Dedifferentiated amniotic fluid mesenchymal stem cell (primary cell): ENCODE measurements at regions not wholly inside any gene's neighbourhood (a gene's known extent, or its start where the extent isn't known, plus 50 kb on each side); places are given as distances from the start of the nearest gene placed in this dataset.

Source experiments
- DNase-seq: peaks from one replicate; pipeline ENCODE4 v3.0.0-alpha.2; 2016; ENCODE audit errors: extremely low spot score

GRCh38 chr4:107252571-107252970, 216.5 kb upstream of the DKK2 start:
- DNase-seq = no peak

GRCh38 chr4:107248571-107248970, 212.5 kb upstream of the DKK2 start:
- DNase-seq = no peak

GRCh38 chr4:107247738-107248137, 211.6 kb upstream of the DKK2 start:
- no peak for DNase-seq

- DNase-seq = no peak
Measured at GRCh38 chr4:107246761-107247160, 210.6 kb upstream of the DKK2 start.

- DNase-seq = no peak
Measured at GRCh38 chr4:107243141-107243781, 207.1 kb upstream of the DKK2 start.

- DNase-seq = peak; percentile 28
Measured at GRCh38 chr4:107220976-107221375, 184.9 kb upstream of the DKK2 start.

GRCh38 chr4:107219681-107220080, 183.6 kb upstream of the DKK2 start:
- DNase-seq = no peak

- no peak for DNase-seq
Measured at GRCh38 chr4:107216379-107216778, 180.3 kb upstream of the DKK2 start.

- DNase-seq = no peak
Measured at GRCh38 chr4:107215222-107215621, 179.1 kb upstream of the DKK2 start.

- DNase-seq = no peak
Measured at GRCh38 chr4:107213880-107214279, 177.8 kb upstream of the DKK2 start.

- DNase-seq = no peak
Measured at GRCh38 chr4:107213410-107213809, 177.3 kb upstream of the DKK2 start.

- DNase-seq = no peak
Measured at GRCh38 chr4:107212565-107212964, 176.5 kb upstream of the DKK2 start.

GRCh38 chr4:107210450-107211239, 174.5 kb upstream of the DKK2 start:
- DNase-seq = no peak

- DNase-seq = no peak
Measured at GRCh38 chr4:107203733-107204132, 167.6 kb upstream of the DKK2 start.

- DNase-seq = no peak
Measured at GRCh38 chr4:107202744-107203143, 166.6 kb upstream of the DKK2 start.

- DNase-seq = no peak
Measured at GRCh38 chr4:107197121-107197520, 161.0 kb upstream of the DKK2 start.

- no peak for DNase-seq
Measured at GRCh38 chr4:107196312-107196711, 160.2 kb upstream of the DKK2 start.

- no peak for DNase-seq
Measured at GRCh38 chr4:107194005-107194404, 157.9 kb upstream of the DKK2 start.

- no peak for DNase-seq
Measured at GRCh38 chr4:107192601-107193000, 156.5 kb upstream of the DKK2 start.

- DNase-seq = peak; percentile 19
Measured at GRCh38 chr4:107187091-107187490, 151.0 kb upstream of the DKK2 start.

GRCh38 chr4:107183155-107183774, 147.2 kb upstream of the DKK2 start:
- DNase-seq = peak; percentile 89

GRCh38 chr4:107182347-107182746, 146.2 kb upstream of the DKK2 start:
- no peak for DNase-seq

GRCh38 chr4:107166873-107167450, 130.8 kb upstream of the DKK2 start:
- DNase-seq = no peak
